ENCODE measurements at regions not wholly inside any gene's neighbourhood (a gene's known extent, or its start where the extent isn't known, plus 50 kb on each side); places are given as distances from the start of the nearest gene placed in this dataset.

GRCh38 chr6:103858003-103858402 is 1001.7 kb downstream of the HACE1 start:
- TF ChIP-seq POLR2A (IDR thresholded peaks at IDR 0.05; ENCODE audit: low read length) = no peak
- TF ChIP-seq GATA1 (IDR thresholded peaks at IDR 0.05; ENCODE audit: low read depth, low read length) = no peak
